Suprapubic skin (tissue), 4 donors: ENCODE measurements at regions not wholly inside any gene's neighbourhood (a gene's known extent, or its start where the extent isn't known, plus 50 kb on each side); places are given as distances from the start of the nearest gene placed in this dataset.

Experiments
- DNase-seq, 2 donors: peaks; one replicate each; pipeline ENCODE4 v3.0.0-alpha.2; 2019; ENCODE audit warnings: low spot score in 2 of 2
- H3K27ac ChIP-seq: fragments of 200-600 bp; sonication (generic); one replicate; pipeline ENCODE4 v1.5.1; 2019
- H3K27me3 ChIP-seq: fragments of 200-600 bp; sonication (generic); one replicate; pipeline ENCODE4 v1.5.1; 2019
- H3K36me3 ChIP-seq: fragments of 200-600 bp; sonication (generic); one replicate; pipeline ENCODE4 v1.5.1; 2019
- H3K4me1 ChIP-seq: fragments of 200-600 bp; sonication (generic); one replicate; pipeline ENCODE4 v1.5.1; 2019
- H3K4me3 ChIP-seq: fragments of 200-600 bp; sonication (generic); one replicate; pipeline ENCODE4 v1.5.1; 2019; ENCODE audit warnings: mild to moderate bottlenecking
- H3K9me3 ChIP-seq: fragments of 200-600 bp; sonication (generic); one replicate; pipeline ENCODE4 v1.5.1; 2019
- CTCF ChIP-seq, 2 donors: fragments of 200-600 bp in 1 of 2; fragments of 450-650 bp in 1 of 2; sonication (generic) in 1 of 2; IDR thresholded peaks; one replicate each; pipeline ENCODE4 v1.5.1; 2016 to 2019; ENCODE audit warnings: antibody characterized with exemption in 2 of 2, mild to moderate bottlenecking in 1 of 2, moderate library complexity in 1 of 2
- EP300 ChIP-seq: sonication (generic); formaldehyde crosslinking; IDR thresholded peaks from one replicate; pipeline ENCODE4 v1.6.1; 2017; ENCODE audit warnings: antibody characterized with exemption
- POLR2A ChIP-seq, 2 donors: fragments of 450-650 bp; IDR thresholded peaks; one replicate each; pipeline ENCODE4 v1.6.1; 2017; ENCODE audit warnings: antibody characterized with exemption in 2 of 2, mild to moderate bottlenecking in 2 of 2, moderate library complexity in 2 of 2
- POLR2AphosphoS5 ChIP-seq, 3 donors: sonication (generic); formaldehyde crosslinking; IDR thresholded peaks; one replicate each; pipeline ENCODE4 v1.6.1; 2017; ENCODE audit warnings: antibody characterized with exemption in 3 of 3
- WGBS: methylation state at CpG from one replicate; pipeline ENCODE4 v1.1.5; 2018; 5-methylcytosine and 5-hydroxymethylcytosine counted together

GRCh38 chr3:106756901-106757300 lies 620.3 kb upstream of the CCDC54 start:
- no peak for DNase-seq
- Histone ChIP-seq H3K4me3 (no peak overlapping the region), H3K27me3 (no peaks in the 10 kb centered on the region), H3K9me3 (peaks cover 6% of the 10 kb centered on the region), H3K4me1 (no peaks in the 10 kb centered on the region), H3K36me3 (no peaks in the 10 kb centered on the region), H3K27ac (no peak overlapping the region)
- no peak for TF ChIP-seq CTCF (IDR thresholded peaks at IDR 0.05)
- TF ChIP-seq POLR2AphosphoS5 (IDR thresholded peaks at IDR 0.05): no peak
- no peak for TF ChIP-seq EP300
- TF ChIP-seq POLR2A (IDR thresholded peaks at IDR 0.05): no peak
- WGBS: 81% methylated on average over 3 of the region's 3 CpGs

- TF ChIP-seq CTCF (IDR thresholded peaks at IDR 0.05) (no peak), POLR2AphosphoS5 (IDR thresholded peaks at IDR 0.05) (no peak), EP300 (no peak), POLR2A (IDR thresholded peaks at IDR 0.05) (no peak)
- 90% methylated on average over 2 of the region's 2 CpGs for WGBS
- H3K4me1 ChIP-seq: no peaks in the 10 kb centered on the region
- no peak overlapping the region for H3K27ac ChIP-seq
- no peak overlapping the region for H3K4me3 ChIP-seq
- no peaks in the 10 kb centered on the region for H3K27me3 ChIP-seq
- no peaks in the 10 kb centered on the region for H3K36me3 ChIP-seq
- peaks cover 6% of the 10 kb centered on the region for H3K9me3 ChIP-seq
- no peak for DNase-seq
Measured at GRCh38 chr3:106758459-106758858, 618.8 kb upstream of the CCDC54 start.

- no peak overlapping the region for H3K27ac ChIP-seq
- H3K27me3 ChIP-seq: no peaks in the 10 kb centered on the region
- DNase-seq: no peak
- TF ChIP-seq POLR2AphosphoS5 (IDR thresholded peaks at IDR 0.05): no peak
- no peak for TF ChIP-seq EP300
- no peak for TF ChIP-seq POLR2A (IDR thresholded peaks at IDR 0.05)
- TF ChIP-seq CTCF (IDR thresholded peaks at IDR 0.05): no peak
- no peak overlapping the region for H3K4me3 ChIP-seq
- peaks cover 6% of the 10 kb centered on the region for H3K9me3 ChIP-seq
- H3K36me3 ChIP-seq: no peaks in the 10 kb centered on the region
- 86% methylated on average over 1 of the region's 1 CpG for WGBS
- no peaks in the 10 kb centered on the region for H3K4me1 ChIP-seq
Measured at GRCh38 chr3:106759731-106760130, 617.5 kb upstream of the CCDC54 start.

- H3K9me3 ChIP-seq: no peaks in the 10 kb centered on the region
- H3K27me3 ChIP-seq: no peaks in the 10 kb centered on the region
- no peaks in the 10 kb centered on the region for H3K36me3 ChIP-seq
- H3K4me3 ChIP-seq: no peak overlapping the region
- H3K4me1 ChIP-seq: no peaks in the 10 kb centered on the region
- no peak for DNase-seq
- TF ChIP-seq POLR2A (IDR thresholded peaks at IDR 0.05) (no peak), CTCF (IDR thresholded peaks at IDR 0.05) (no peak), EP300 (no peak), POLR2AphosphoS5 (IDR thresholded peaks at IDR 0.05) (no peak)
- no peak overlapping the region for H3K27ac ChIP-seq
- 81% methylated on average over 7 of the region's 7 CpGs for WGBS
Measured at GRCh38 chr3:106765342-106765741, 611.9 kb upstream of the CCDC54 start.

- no peak for DNase-seq
- TF ChIP-seq CTCF (IDR thresholded peaks at IDR 0.05): no peak
- no peak for TF ChIP-seq EP300
- TF ChIP-seq POLR2AphosphoS5 (IDR thresholded peaks at IDR 0.05): no peak
- H3K27me3 ChIP-seq: no peaks in the 10 kb centered on the region
Measured at GRCh38 chr3:106768941-106769480, 608.2 kb upstream of the CCDC54 start.

More at GRCh38 chr3:106768941-106769480, 608.2 kb upstream of the CCDC54 start:
- no peak overlapping the region for H3K27ac ChIP-seq
- H3K4me3 ChIP-seq: no peak overlapping the region
- H3K9me3 ChIP-seq: no peaks in the 10 kb centered on the region
- H3K36me3 ChIP-seq: no peaks in the 10 kb centered on the region
- no peaks in the 10 kb centered on the region for H3K4me1 ChIP-seq
